Left ventricle myocardium inferior (tissue), 1 donor: ENCODE measurements at regions not wholly inside any gene's neighbourhood (a gene's known extent, or its start where the extent isn't known, plus 50 kb on each side); places are given as distances from the start of the nearest gene placed in this dataset.

Source experiments
- DNase-seq: peaks from one replicate; pipeline ENCODE4 v3.0.0-alpha.2; 2020
- H3K27ac ChIP-seq: fragments of 200-600 bp; replicated peaks from 2 replicates; pipeline ENCODE4 v1.8.0; 2021
- H3K27me3 ChIP-seq: fragments of 200-600 bp; 2 replicates; pipeline ENCODE4 v1.8.0; 2021; ENCODE audit warnings: low read depth
- H3K36me3 ChIP-seq: fragments of 200-600 bp; 2 replicates; pipeline ENCODE4 v1.8.0; 2021
- H3K4me1 ChIP-seq: fragments of 200-600 bp; 2 replicates; pipeline ENCODE4 v1.8.0; 2021
- H3K4me3 ChIP-seq: fragments of 200-600 bp; 2 replicates; pipeline ENCODE4 v1.8.0; 2021; ENCODE audit warnings: mild to moderate bottlenecking, moderate library complexity
- H3K9me3 ChIP-seq: fragments of 200-600 bp; replicated peaks from 2 replicates; pipeline ENCODE4 v1.8.0; 2021
- intact Hi-C: fragments of 100-400 bp; cut with micrococcal nuclease; formaldehyde crosslinking; loops from one replicate; pipeline ENCODE4 v1.11.0; 2022
- TF ChIP-seq, protein P1 (sequence below): fragments of 200-600 bp; IDR thresholded peaks from 2 replicates; pipeline ENCODE4 v1.8.0; 2021; ENCODE audit warnings: antibody characterized with exemption, mild to moderate bottlenecking, borderline replicate concordance
- donor health status: DM: no; HTN: yes; CAD: no; lungs with severe emphysema.

DNA sequence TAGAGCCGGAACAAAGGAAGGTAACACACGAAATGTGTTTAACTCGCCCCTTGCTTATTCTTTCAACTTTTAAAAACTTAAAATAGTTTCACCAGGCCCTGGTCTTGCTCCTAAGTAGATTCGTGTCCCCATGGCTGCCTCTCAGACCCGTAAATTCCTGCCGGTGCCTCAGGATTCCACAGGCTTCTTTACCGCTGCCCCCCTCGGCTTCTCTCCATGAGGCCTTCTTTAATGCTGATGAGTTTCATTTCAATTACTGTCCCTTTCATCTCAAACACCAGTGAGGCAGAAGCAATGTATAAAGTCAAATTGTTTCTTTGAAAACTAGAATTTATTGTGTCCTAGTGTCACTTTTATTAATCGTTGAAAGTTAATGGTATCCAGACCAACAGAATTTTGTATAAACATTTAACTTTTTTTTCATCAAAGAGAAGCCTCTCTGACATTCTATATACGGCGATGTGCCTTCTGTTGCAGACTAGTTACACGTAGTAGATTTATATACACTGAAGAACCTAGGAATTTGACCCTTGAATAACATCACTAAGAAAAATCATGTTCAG, 225.2 kb downstream of the C7orf25 start:
- Histone ChIP-seq H3K9me3 (peaks cover 5% of the 10 kb centered on the region), H3K27me3 (peaks cover 11% of the 10 kb centered on the region), H3K27ac (no peak overlapping the region), H3K36me3 (no peaks in the 10 kb centered on the region), H3K4me1 (no peaks in the 10 kb centered on the region), H3K4me3 (no peak overlapping the region)
- TF ChIP-seq, protein P1, sequence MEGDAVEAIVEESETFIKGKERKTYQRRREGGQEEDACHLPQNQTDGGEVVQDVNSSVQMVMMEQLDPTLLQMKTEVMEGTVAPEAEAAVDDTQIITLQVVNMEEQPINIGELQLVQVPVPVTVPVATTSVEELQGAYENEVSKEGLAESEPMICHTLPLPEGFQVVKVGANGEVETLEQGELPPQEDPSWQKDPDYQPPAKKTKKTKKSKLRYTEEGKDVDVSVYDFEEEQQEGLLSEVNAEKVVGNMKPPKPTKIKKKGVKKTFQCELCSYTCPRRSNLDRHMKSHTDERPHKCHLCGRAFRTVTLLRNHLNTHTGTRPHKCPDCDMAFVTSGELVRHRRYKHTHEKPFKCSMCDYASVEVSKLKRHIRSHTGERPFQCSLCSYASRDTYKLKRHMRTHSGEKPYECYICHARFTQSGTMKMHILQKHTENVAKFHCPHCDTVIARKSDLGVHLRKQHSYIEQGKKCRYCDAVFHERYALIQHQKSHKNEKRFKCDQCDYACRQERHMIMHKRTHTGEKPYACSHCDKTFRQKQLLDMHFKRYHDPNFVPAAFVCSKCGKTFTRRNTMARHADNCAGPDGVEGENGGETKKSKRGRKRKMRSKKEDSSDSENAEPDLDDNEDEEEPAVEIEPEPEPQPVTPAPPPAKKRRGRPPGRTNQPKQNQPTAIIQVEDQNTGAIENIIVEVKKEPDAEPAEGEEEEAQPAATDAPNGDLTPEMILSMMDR = no peak
- intact Hi-C loops = no loop called here
- no peak for DNase-seq

DNA sequence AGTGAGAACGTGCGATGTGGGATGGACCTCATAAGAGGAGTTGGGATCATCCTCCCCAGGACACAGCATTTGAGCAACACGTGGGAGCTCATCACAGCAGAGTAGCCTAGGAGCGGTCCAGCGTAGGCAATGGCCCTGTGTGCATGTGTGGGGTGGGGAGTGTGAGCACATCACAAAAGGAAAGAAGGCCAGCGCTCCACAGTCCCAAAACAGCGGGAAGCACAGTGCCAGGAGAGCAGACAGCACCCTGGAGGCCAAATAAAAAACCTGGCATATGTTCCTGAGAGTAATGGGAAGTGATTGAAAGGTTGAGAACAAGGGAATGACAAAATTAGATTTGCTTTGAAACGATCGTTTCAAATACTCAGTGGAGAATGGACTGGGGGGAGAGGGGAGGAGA, 226.0 kb downstream of the C7orf25 start:
- TF ChIP-seq, protein P1 = no peak
- H3K9me3 ChIP-seq = peaks cover 8% of the 10 kb centered on the region
- peaks cover 11% of the 10 kb centered on the region for H3K27me3 ChIP-seq
- H3K4me1 ChIP-seq = no peaks in the 10 kb centered on the region
- no peak for DNase-seq
- intact Hi-C loops = no loop called here
- no peaks in the 10 kb centered on the region for H3K36me3 ChIP-seq
- H3K27ac ChIP-seq = no peak overlapping the region
- no peak overlapping the region for H3K4me3 ChIP-seq

DNA sequence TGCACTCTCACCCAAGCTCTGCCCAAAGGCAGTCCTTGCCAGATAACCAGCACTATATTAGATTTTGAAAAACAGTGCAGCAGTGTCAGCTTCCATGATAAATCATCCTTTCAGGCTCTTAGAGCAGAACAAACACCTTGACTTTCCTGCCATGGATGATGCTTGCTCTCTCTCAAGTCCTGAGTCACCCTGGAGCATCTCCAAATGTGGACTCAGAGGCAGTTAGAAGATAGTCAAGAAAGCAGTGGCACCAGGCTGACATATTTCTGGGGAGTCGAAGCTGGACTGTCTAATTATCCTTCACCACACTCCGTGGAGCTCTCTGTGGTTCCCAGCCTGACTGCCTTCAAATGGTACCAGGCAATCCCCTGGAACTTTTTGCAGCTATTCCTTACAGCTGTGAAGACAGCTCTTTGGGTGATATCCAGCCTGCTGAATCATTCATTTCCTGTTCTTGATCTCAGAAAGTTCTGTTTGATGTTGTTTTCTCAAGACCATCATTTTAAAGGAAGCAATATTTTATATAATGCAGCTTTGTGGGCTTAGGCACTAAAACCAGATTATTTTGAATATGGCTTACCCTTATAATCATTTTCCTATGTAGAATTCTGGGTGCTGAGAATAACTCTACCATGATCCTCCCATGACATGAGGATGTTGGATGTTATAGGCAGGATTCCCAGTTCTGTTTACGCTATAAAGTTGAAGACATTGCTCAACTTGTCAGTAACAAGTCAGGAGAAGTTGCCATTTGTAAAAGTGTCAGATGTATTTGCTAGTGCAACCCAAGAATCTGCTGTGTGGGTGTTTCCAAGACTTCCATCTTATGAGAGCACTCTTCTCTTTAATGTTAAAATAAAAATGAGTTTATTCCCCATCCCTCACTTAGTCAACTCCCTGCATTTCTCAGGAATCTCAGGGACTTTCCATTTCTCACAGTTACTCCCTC, 233.8 kb downstream of the C7orf25 start:
- no peaks in the 10 kb centered on the region for H3K36me3 ChIP-seq
- no peaks in the 10 kb centered on the region for H3K27me3 ChIP-seq
- TF ChIP-seq, protein P1 = no peak
- H3K27ac ChIP-seq = peak overlapping the region; percentile 30
- no peaks in the 10 kb centered on the region for H3K4me1 ChIP-seq
- H3K9me3 ChIP-seq = peaks cover 10% of the 10 kb centered on the region
- DNase-seq = no peak
- intact Hi-C loops = no loop called here
- no peak overlapping the region for H3K4me3 ChIP-seq

DNA sequence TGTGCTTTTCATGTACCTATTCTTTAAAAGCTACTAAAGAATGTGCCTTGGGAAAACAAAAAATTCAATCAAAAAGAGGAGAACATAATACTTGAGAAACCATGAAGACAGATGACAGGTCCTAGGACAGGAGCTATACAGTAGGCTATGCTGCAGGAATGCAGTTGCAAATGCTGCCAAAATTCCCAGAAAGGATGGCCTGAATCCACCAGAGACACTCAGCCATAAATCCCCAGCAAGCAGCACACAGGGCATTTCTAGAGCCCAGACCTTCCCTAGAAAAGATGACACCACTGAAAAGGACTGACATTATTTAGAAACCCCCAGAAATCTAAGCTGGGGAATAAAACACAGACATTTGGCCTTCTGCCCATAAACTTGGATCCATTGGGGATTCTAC, 237.3 kb downstream of the C7orf25 start:
- no peaks in the 10 kb centered on the region for H3K9me3 ChIP-seq
- H3K4me3 ChIP-seq = no peak overlapping the region
- no peak for DNase-seq
- no peaks in the 10 kb centered on the region for H3K36me3 ChIP-seq
- H3K4me1 ChIP-seq = no peaks in the 10 kb centered on the region
- TF ChIP-seq, protein P1 = no peak
- no peak overlapping the region for H3K27ac ChIP-seq
- intact Hi-C loops = no loop called here
- H3K27me3 ChIP-seq = no peaks in the 10 kb centered on the region

DNA sequence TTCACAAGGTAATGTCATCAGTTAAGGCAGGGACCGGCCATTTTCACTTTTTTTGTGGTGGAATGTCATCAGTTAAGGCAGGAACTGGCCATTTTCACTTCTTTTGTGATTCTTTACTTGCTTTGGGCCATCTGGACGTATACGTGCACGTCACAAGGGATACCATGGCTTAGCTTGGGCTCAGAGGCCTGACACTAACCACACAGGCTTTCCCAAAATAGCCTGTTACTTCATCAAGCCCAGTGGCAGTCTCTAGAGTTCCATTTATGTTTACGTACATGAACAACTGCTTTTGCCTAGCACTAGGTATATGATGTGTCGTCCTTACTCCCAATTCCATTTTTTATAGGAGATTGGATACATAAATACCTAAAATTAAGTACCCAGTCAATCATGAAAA, 237.9 kb downstream of the C7orf25 start:
- no peaks in the 10 kb centered on the region for H3K27me3 ChIP-seq
- TF ChIP-seq, protein P1 = no peak
- no peaks in the 10 kb centered on the region for H3K36me3 ChIP-seq
- intact Hi-C loops = no loop called here
- no peaks in the 10 kb centered on the region for H3K9me3 ChIP-seq
- H3K4me1 ChIP-seq = no peaks in the 10 kb centered on the region
- no peak overlapping the region for H3K27ac ChIP-seq
- no peak for DNase-seq
- no peak overlapping the region for H3K4me3 ChIP-seq
